Vagina (tissue), 2 donors: ENCODE measurements at regions not wholly inside any gene's neighbourhood (a gene's known extent, or its start where the extent isn't known, plus 50 kb on each side); places are given as distances from the start of the nearest gene placed in this dataset.

Source experiments
- POLR2A ChIP-seq, 2 donors: fragments of 450-650 bp; IDR thresholded peaks; one replicate each; pipeline ENCODE4 v1.6.1; 2017; ENCODE audit warnings: antibody characterized with exemption in 2 of 2, mild to moderate bottlenecking in 2 of 2, moderate library complexity in 2 of 2
- POLR2AphosphoS5 ChIP-seq, 2 donors: sonication (generic); formaldehyde crosslinking; IDR thresholded peaks; one replicate each; pipeline ENCODE4 v1.9.0; 2017; ENCODE audit warnings: antibody characterized with exemption in 2 of 2, mild to moderate bottlenecking in 2 of 2, low read depth in 1 of 2; ENCODE audit not compliant: insufficient read depth in 1 of 2
- TF ChIP-seq, protein P1 (sequence below), 3 experiments: fragments of 450-650 bp in 2 of 3; fragments of 200-600 bp in 1 of 3; sonication (generic) in 1 of 3; IDR thresholded peaks; one replicate each; pipeline ENCODE4 v1.5.1; 2017 to 2019; ENCODE audit warnings: antibody characterized with exemption in 3 of 3, mild to moderate bottlenecking in 2 of 3, moderate library complexity in 2 of 3

DNA sequence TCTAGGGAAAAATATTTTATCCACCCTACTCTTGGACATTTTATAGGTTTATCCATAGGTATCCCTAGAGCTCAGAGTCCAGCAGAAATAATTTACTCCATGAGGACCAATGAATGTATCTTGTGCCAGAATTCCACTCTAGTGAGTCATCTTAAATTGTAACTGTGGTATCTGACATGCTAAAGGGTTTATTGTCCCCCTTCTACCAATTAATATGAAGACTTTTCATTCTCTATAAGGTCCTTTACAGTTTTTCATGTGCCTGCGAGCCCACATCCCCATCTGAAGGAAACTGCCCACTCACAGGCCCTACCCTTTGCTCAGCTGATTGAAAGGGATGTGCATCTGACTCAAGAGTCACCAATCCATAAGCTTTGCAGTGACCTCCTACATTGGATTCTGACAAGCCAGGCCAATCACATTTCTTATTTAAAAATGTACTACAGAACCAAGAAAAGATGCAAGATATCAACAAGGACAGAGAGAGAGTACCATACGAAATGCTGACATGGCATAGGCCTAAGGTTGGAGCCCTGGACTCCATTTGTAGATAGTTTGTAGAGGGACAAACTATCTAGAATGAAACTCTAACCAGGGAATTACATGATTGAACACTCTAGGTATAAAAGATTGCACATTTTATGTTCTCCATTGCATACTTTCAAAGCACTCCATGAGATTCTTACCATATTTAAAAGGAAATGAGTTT, 93.4 kb upstream of the DEFB112 start:
- TF ChIP-seq POLR2A (IDR thresholded peaks at IDR 0.05), result no peak
- TF ChIP-seq, protein P1, sequence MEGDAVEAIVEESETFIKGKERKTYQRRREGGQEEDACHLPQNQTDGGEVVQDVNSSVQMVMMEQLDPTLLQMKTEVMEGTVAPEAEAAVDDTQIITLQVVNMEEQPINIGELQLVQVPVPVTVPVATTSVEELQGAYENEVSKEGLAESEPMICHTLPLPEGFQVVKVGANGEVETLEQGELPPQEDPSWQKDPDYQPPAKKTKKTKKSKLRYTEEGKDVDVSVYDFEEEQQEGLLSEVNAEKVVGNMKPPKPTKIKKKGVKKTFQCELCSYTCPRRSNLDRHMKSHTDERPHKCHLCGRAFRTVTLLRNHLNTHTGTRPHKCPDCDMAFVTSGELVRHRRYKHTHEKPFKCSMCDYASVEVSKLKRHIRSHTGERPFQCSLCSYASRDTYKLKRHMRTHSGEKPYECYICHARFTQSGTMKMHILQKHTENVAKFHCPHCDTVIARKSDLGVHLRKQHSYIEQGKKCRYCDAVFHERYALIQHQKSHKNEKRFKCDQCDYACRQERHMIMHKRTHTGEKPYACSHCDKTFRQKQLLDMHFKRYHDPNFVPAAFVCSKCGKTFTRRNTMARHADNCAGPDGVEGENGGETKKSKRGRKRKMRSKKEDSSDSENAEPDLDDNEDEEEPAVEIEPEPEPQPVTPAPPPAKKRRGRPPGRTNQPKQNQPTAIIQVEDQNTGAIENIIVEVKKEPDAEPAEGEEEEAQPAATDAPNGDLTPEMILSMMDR (IDR thresholded peaks at IDR 0.05), result no peak
- no peak for TF ChIP-seq POLR2AphosphoS5 (IDR thresholded peaks at IDR 0.05; ENCODE audit: insufficient read depth in 1 of 2, low read depth in 1 of 2)
